Frontal cortex (tissue), 3 donors: ENCODE measurements at regions not wholly inside any gene's neighbourhood (a gene's known extent, or its start where the extent isn't known, plus 50 kb on each side); places are given as distances from the start of the nearest gene placed in this dataset.

Source experiments
- DNase-seq, 2 donors: peaks; one replicate each; pipeline ENCODE4 v3.0.0; 2012; ENCODE audit warnings: low spot score in 2 of 2
- FAIRE-seq: peaks from 2 replicates; lab custom pipeline; 2012; peaks lifted over from hg19 to GRCh38; lab: Jason Lieb, UNC
- donor health status: control.
- donor health status: control.
- donor health status: control.

- DNase-seq (peak in 1 of 2 donors; percentile 24), FAIRE-seq (peak; percentile 28)
Observed at GRCh38 chr11:29432719-29433325, 584.0 kb downstream of the KCNA4 start.

- no peak for DNase-seq
- FAIRE-seq: no peak
Observed at GRCh38 chr11:29405305-29405704, 611.5 kb downstream of the KCNA4 start.

- DNase-seq (no peak), FAIRE-seq (no peak)
Observed at GRCh38 chr11:29395555-29396072, 621.2 kb downstream of the KCNA4 start.

- DNase-seq: no peak
- no peak for FAIRE-seq
Observed at GRCh38 chr11:29389793-29390192, 627.0 kb downstream of the KCNA4 start.

- DNase-seq (no peak), FAIRE-seq (no peak)
Observed at GRCh38 chr11:29373725-29374124, 643.1 kb downstream of the KCNA4 start.

- no peak for FAIRE-seq
- no peak for DNase-seq
Observed at GRCh38 chr11:29368126-29368525, 648.7 kb downstream of the KCNA4 start.

GRCh38 chr11:29364006-29364405 is 652.8 kb downstream of the KCNA4 start:
- FAIRE-seq (no peak), DNase-seq (no peak)

- DNase-seq: no peak
- no peak for FAIRE-seq
Observed at GRCh38 chr11:29361369-29361768, 655.5 kb downstream of the KCNA4 start.

GRCh38 chr11:29353833-29354232 is 663.0 kb downstream of the KCNA4 start:
- FAIRE-seq: no peak

GRCh38 chr11:29352273-29352795 is 664.5 kb downstream of the KCNA4 start:
- DNase-seq: no peak
- no peak for FAIRE-seq

More at GRCh38 chr11:29353833-29354232, 663.0 kb downstream of the KCNA4 start:
- no peak for DNase-seq

- no peak for DNase-seq
- no peak for FAIRE-seq
Observed at GRCh38 chr11:29351301-29351873, 665.4 kb downstream of the KCNA4 start.

GRCh38 chr11:29343465-29344333 is 673.1 kb downstream of the KCNA4 start:
- FAIRE-seq (no peak), DNase-seq (peak in 1 of 2 donors; percentile 4)

GRCh38 chr11:29336727-29337575 is 679.9 kb downstream of the KCNA4 start:
- FAIRE-seq (no peak), DNase-seq (no peak)

GRCh38 chr11:29334776-29335130 is 682.1 kb downstream of the KCNA4 start:
- FAIRE-seq (no peak), DNase-seq (no peak)

GRCh38 chr11:29333993-29334775 is 682.6 kb downstream of the KCNA4 start:
- peak in 1 of 2 donors; percentile 10 for DNase-seq
- no peak for FAIRE-seq

GRCh38 chr11:29331451-29332010 is 685.3 kb downstream of the KCNA4 start:
- FAIRE-seq (no peak), DNase-seq (no peak)

- DNase-seq: peak in 1 of 2 donors; percentile 15
- FAIRE-seq: no peak
Observed at GRCh38 chr11:29328961-29329441, 687.8 kb downstream of the KCNA4 start.

GRCh38 chr11:29327891-29328290 is 688.9 kb downstream of the KCNA4 start:
- FAIRE-seq: no peak
- no peak for DNase-seq
